ENCODE measurements at regions not wholly inside any gene's neighbourhood (a gene's known extent, or its start where the extent isn't known, plus 50 kb on each side); places are given as distances from the start of the nearest gene placed in this dataset.

DNA sequence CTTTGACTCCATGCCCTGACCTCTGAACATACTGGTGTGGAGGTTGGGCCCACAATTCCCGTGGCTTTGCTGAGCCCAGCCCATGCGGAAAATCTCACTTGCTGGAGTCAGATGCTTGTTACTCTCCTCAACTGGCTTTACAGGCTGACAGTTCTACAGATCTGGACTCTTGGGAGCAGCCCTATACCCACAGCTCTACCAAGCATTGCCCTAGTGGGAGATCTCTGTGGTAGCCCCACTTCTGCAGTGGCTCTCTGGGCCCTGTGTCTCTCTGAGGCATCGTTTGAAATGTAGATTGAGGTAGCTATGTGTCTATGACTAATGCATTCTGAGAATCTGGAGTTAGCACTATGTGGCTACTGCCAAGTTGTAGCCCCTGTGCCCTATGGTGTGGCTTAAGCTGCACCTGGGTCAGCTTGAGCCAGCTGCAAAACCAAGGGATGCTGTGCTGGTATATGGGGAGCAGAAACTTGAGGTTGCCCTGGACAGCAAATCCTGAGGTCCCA lies 625.8 kb upstream of the ALCAM start:
- DNase-seq (ENCODE audit: low spot score), result no peak

DNA sequence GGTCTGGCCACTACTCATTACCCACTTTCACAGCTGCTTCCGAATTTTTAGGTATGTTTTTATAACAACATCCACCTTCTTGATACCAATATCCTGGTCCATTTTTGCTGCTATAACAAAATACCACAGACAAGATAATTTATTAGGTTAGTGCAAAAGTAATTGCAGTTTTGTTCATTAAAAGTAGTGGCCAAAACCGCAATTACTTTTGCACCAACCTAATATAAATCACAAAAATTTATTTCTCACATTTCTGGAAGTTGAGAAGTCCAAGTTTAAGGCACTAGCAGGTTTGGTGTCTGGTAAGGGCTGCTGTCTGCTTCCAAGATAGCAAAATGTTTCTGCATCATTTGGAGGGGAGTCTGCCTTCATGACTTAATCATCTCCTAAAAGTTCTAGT lies 624.7 kb upstream of the ALCAM start:
- no peak for DNase-seq (ENCODE audit: low spot score)

- no peak for DNase-seq (ENCODE audit: low spot score)
Measured at GRCh38 chr3:104745313-104745712, 621.4 kb upstream of the ALCAM start.

DNA sequence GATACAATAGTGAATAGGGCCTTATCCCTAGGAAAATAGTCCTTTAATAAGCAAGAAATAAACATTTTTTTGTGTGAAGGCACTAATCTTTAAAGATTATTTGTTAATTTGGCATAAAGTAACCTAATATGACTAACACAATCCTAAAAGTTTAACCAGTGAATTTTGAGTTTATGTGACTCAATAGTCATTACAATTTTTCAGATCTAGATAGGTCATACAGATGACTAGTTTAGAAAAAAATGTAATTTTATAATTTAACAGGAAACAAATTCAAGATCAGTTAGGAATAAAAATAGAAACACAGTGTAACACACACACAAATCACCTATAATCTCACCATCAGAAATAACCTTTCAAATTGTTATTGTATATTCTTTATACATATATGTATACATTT lies 620.7 kb upstream of the ALCAM start:
- DNase-seq (ENCODE audit: low spot score), result no peak

DNA sequence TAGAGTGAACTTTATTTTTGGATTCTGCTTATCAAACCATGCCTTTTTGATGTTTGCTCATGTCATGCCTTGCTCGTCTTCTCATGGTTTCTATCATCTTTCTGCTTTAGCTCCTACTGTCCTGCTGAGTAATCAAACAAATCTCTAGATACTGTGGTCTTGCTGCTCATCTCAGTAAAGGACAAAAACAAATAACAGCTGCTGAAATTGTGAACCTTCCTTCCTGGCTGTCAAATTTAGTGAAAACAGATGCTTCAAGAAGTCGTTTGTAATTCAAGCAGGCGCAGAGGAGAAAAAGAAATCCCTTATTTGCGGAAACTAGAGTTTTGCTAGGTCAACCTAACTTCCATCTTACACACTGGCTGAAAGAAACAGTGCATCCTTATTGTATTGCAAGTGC lies 616.1 kb upstream of the ALCAM start:
- DNase-seq (ENCODE audit: low spot score), result no peak

DNA sequence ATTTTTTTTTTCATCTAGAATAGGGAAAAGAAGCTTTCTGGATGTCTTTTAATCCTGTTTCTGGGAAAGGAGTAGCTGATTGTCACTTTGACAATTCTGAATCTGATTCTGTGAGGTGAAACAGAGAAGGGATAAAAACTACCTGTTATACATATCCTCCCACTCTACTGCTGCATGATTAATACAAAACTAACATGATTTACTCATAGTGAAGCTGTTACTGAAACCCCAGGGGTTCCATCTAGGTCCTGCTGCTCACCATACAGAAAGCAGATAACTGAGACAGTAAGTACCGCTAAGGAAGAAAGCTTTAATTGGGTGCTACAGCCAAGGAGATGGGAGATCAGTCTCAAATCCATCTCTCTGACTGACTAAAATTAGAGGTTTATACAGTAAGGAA lies 610.9 kb upstream of the ALCAM start:
- no peak for DNase-seq (ENCODE audit: low spot score)

- DNase-seq (ENCODE audit: low spot score), result no peak
Measured at GRCh38 chr3:104763007-104763406, 603.7 kb upstream of the ALCAM start.

DNA sequence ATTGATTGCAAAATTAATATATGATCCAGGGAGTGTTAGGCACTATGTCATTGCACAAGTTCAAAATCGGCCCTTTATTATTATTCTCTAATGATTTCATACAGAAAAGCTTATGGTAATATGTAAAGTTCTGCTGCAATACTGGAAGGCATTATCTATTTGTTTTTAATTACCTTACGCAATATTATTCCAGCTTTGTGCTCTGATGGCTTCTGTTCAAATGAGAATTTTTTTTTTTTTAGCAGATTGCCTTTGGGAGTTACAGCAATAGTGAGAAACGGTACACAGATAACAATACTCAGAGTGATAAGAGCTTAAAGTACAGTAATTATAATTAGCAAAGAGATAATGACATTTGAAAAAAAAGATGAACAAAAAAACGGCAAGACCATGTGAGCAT lies 602.2 kb upstream of the ALCAM start:
- DNase-seq (ENCODE audit: low spot score), result no peak

DNA sequence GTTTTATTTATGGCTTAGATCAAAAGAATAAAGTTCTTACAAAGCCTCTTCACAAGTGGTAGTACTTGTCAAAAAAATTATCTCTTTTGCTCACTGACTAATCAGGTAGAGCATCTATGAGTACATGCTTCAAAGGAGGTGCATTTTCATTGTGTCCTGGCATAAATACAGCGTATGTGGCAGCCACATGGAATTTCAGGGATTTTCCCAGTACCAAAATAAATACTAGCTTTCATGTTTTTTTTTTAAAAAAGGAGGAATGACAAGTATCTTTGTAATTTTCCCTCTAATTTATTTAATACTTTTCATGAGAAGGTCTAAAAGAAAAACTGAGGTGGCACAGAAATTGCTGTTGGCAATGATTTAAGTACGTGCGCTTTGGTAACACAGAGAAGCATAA lies 597.8 kb upstream of the ALCAM start:
- no peak for DNase-seq (ENCODE audit: low spot score)

DNA sequence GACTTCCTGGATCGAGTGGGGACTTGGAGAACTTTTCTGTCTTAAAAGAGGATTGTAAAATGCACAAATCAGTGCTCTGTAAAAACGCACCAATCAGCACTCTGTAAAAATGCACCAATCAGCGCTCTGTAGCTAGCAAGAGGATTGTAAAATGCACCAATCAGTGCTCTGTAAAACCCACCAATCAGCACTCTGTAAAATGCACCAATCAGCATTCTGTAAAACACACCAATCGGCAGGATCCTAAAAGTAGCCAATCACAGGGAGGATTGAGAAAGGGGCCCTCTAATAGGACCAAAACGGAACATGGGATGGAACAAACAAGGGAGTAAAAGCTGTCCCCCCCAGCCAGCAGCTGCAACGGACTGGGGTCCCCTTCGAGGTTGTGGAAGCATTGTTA lies 587.4 kb upstream of the ALCAM start:
- DNase-seq (ENCODE audit: low spot score), result no peak

GRCh38 chr3:104781112-104781511 lies 585.6 kb upstream of the ALCAM start:
- no peak for DNase-seq (ENCODE audit: low spot score)

DNA sequence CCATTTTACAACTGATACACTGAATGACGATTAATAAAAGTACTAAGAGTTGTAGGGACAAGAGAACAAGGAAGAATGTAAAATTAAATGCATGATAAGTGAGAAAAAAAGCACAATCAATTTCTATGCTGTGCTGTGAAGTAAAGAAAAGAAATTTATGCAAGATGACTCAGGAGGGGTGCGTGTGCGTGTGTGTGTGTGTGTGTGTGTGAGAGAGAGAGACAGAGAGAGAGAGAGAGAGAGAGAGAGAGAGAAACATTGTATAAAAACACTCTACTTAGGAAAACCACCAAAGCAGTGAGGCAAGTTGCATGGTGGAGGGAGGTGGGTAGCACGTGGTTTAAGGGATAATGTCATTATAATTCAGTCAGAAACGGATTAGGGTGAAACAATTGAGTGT lies 580.8 kb upstream of the ALCAM start:
- peak; percentile 26 for DNase-seq (ENCODE audit: low spot score)

DNA sequence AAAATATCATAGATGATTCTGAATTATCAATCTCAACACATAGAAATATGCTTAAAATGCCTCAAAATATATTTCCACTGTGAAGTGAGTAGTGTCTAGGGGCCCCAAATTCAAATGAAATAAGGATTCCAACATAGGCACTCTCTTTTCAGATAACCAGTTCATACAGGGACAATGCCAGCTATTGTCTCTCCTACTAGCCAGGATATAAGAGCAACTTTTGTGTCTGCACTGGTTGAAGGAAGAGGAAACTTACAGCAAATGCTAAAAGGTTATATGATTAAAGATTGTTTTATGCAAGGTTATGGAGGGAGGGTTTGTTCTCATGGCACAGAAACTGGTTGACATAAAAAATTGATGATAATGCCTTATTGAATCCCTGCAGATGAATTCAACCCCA lies 579.4 kb upstream of the ALCAM start:
- DNase-seq (ENCODE audit: low spot score), result no peak

GRCh38 chr3:104788807-104789206 lies 577.9 kb upstream of the ALCAM start:
- DNase-seq (ENCODE audit: low spot score), result no peak

DNA sequence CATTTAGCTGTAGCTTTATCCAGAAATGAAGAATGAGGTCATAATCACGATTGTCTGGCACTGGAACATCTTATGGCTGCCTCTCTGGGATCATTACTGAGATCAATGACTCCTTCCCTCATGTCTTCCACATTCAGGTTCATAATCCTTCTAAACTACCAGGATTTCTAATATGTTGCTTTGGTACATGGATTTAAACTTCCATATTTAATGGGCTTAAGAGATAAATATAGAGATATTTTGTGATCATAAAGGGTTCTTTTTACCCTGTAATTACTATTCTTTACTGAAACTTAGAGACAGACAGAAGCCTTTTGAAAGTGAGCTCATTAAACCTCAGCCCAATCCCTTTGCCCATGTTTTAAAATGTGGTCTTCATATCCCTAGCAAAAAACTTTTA lies 575.4 kb upstream of the ALCAM start:
- no peak for DNase-seq (ENCODE audit: low spot score)

- DNase-seq (ENCODE audit: low spot score), result no peak
Measured at GRCh38 chr3:104796556-104796955, 570.2 kb upstream of the ALCAM start.

- no peak for DNase-seq (ENCODE audit: low spot score)
Measured at GRCh38 chr3:104805042-104805441, 561.7 kb upstream of the ALCAM start.

GRCh38 chr3:104805508-104805907 lies 561.2 kb upstream of the ALCAM start:
- no peak for DNase-seq (ENCODE audit: low spot score)

DNA sequence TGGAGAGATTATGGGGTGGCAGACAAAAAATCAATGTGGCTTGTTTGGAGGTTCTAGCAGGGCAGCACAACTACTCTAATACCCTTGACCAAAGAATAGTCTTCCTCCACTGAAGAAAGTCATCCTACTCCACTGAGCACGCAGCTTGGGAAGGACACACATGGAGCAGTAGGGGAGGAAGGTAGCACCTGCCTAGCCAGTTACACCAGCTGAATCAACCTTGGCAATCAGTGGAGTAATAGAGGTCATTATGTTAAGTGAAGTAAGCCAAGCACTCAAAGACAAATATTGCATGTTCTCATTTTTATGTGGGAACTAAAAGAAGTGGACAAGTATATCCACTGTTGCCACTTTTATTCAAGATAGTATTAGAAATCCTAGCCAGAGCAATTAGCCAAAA lies 555.8 kb upstream of the ALCAM start:
- DNase-seq (ENCODE audit: low spot score), result no peak

DNA sequence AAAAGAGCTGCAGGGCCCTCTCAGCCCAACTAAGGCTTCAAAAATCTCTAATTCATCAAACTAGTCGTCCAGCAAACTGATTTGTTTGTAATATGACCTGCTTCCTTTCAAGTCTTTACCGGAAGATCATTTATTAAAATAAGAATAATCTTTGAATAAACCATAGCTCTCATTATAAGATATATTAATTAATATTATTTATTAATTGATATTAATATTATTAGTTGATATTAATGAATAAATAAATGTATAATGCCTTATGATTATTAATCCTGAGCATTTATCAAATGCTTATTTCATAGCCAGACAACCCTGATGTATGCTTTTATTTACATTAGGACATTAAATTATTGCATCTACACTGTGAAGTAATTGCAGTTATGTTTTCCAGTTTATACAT lies 550.7 kb upstream of the ALCAM start:
- DNase-seq (ENCODE audit: low spot score), result no peak

GRCh38 chr3:104816716-104817115 lies 550.0 kb upstream of the ALCAM start:
- peak; percentile 14 for DNase-seq (ENCODE audit: low spot score)

DNA sequence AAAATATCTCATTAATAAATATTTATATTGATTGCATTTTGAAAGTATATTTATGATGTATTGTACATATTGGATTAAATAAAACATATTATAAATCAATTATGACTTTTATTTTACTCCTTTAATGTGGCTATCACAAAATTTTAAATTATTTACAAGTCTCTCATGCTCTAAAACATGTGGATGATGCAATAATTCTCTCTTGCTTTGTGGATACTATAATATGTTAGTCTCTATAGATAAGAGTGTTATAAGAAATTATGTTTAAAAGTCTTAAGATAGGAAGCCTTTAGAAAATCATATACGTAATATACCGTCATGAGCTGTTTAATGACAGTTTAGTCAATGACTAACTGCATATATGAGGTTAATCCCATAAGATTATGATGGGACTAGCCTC lies 547.4 kb upstream of the ALCAM start:
- no peak for DNase-seq (ENCODE audit: low spot score)

DNA sequence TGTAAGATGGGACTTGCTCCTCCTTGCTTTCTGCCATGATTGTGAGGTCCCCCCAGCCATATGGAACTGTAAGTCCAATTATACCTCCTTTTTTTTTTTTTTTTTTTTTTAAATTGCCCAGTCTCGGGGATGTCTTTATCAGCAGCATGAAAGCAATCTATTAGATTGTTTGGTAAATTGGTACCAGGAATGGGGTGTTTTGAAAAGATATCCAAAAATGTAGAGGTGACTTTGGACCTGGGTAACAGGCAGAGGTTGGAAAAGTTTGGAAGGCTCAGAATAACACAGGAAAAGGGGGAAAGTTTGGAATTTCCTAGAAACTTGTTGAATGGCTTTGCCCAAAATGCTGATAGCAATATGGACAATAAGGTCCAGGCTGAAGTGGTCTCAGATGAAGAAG lies 545.8 kb upstream of the ALCAM start:
- no peak for DNase-seq (ENCODE audit: low spot score)

DNA sequence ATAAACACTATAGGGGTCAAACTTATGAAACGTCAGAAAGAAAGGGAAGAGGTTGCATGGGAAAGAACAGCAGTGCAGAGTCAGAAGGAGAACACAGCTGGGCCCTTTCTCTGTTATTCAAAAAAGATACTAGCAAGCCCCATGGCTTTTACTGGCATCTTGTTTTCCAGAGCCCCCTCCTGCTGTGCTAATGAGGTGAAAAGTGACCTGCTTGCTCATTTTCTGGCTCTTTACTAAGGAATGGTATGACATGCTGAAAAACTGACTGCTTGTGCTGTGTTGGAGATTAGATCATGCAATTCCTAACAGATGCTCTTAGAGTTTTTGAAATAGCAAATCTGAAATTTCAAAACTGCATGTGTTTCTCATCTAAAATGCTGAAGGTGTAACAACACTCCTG lies 541.6 kb upstream of the ALCAM start:
- DNase-seq (ENCODE audit: low spot score), result no peak

GRCh38 chr3:104831071-104831470 lies 535.6 kb upstream of the ALCAM start:
- DNase-seq (ENCODE audit: low spot score), result no peak
